GM06990 (cell line): ENCODE measurements at regions not wholly inside any gene's neighbourhood (a gene's known extent, or its start where the extent isn't known, plus 50 kb on each side); places are given as distances from the start of the nearest gene placed in this dataset.
"Not testable (repeated sequence)": the region's sequence is repeated elsewhere in the genome, so short reads cannot be mapped to it uniquely, and the experiment has no call there.

Experiments
- DNase-seq: peaks from one replicate; pipeline ENCODE4 v3.0.0-alpha.2; 2011; ENCODE audit not compliant: insufficient read length; ENCODE audit errors: extremely low read depth
- H3K27me3 ChIP-seq: replicated peaks from 2 replicates; pipeline ENCODE4 v1.6.0; 2011; ENCODE audit warnings: low read length; ENCODE audit not compliant: control insufficient read depth, insufficient read depth
- H3K36me3 ChIP-seq: 2 replicates; pipeline ENCODE4 v1.5.1; 2011; ENCODE audit warnings: low read length; ENCODE audit not compliant: control insufficient read depth, insufficient read depth
- H3K4me3 ChIP-seq: replicated peaks from 2 replicates; pipeline ENCODE4 v1.5.1; 2011; ENCODE audit warnings: low read depth, mild to moderate bottlenecking, control low read depth, low read length
- TF ChIP-seq, protein P1 (sequence below): IDR thresholded peaks from 2 replicates; pipeline ENCODE4 v1.5.1; 2011; ENCODE audit warnings: low read length, control low read depth, mild to moderate bottlenecking, inconsistent platforms; ENCODE audit not compliant: insufficient read depth, poor library complexity, severe bottlenecking

DNA sequence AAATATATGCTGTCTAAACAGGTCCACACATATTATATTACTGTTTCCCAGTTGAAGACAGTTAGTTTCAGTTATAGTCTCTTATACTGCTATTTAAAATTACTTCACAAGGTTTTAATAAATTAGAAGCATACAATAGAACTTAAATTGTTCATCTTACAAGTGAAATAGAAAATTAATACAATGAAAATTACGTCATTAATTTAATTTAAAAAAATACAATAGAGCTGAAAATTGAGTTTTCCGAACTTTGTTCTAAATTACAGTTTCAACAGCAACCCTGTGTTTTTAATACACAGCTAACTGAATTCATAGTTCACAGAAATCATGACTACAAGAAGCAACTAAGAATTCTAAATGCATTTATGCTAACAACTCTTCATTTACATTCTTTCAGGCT lies 525.7 kb upstream of the FOXG1 start:
- TF ChIP-seq, protein P1, sequence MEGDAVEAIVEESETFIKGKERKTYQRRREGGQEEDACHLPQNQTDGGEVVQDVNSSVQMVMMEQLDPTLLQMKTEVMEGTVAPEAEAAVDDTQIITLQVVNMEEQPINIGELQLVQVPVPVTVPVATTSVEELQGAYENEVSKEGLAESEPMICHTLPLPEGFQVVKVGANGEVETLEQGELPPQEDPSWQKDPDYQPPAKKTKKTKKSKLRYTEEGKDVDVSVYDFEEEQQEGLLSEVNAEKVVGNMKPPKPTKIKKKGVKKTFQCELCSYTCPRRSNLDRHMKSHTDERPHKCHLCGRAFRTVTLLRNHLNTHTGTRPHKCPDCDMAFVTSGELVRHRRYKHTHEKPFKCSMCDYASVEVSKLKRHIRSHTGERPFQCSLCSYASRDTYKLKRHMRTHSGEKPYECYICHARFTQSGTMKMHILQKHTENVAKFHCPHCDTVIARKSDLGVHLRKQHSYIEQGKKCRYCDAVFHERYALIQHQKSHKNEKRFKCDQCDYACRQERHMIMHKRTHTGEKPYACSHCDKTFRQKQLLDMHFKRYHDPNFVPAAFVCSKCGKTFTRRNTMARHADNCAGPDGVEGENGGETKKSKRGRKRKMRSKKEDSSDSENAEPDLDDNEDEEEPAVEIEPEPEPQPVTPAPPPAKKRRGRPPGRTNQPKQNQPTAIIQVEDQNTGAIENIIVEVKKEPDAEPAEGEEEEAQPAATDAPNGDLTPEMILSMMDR: no peak
- Histone ChIP-seq H3K4me3 (no peak overlapping the region), H3K27me3 (no peaks in the 10 kb centered on the region), H3K36me3 (no peaks in the 10 kb centered on the region)
- DNase-seq: no peak

DNA sequence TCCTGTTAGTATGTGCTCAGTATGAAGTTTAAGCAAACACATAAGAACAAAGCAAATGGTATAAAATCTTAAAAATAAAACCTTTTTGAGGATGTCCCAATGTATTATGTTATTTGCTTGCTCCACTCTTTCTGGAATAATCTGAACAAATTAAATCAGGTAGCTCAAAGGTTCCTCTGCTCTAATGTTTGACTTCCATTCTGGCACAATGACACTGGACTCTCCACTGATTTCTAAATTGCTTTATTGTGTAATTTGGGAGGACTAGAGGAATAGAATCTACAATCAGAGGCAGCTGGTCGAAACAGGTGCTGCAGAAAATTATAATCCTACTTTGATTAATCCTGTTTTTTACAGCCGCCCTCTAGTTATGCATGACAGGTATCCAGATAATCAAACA lies 523.7 kb upstream of the FOXG1 start:
- Histone ChIP-seq H3K36me3 (no peaks in the 10 kb centered on the region), H3K4me3 (no peak overlapping the region), H3K27me3 (no peaks in the 10 kb centered on the region)
- DNase-seq: no peak
- TF ChIP-seq, protein P1: no peak

DNA sequence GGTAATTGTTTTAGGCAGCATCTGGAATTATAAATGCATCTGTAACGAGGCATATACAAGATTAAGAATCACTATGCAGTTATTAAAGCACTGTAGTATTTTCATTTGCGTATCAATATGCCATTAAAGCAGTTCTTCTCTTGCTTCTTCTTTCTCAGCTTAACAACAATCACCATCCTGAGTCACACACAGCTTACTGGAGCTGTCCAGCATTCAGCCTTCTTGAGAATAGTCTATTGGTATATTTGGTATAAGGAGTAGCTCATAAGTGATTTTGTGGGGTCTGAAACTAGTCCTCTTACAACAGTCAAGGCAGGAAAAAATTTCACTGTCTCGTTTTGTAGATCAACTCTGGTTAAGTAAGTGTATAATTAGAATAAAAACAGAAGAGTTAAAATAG lies 523.0 kb upstream of the FOXG1 start:
- H3K36me3 ChIP-seq: no peaks in the 10 kb centered on the region
- no peak overlapping the region for H3K4me3 ChIP-seq
- H3K27me3 ChIP-seq: no peaks in the 10 kb centered on the region
- TF ChIP-seq, protein P1: no peak
- no peak for DNase-seq

DNA sequence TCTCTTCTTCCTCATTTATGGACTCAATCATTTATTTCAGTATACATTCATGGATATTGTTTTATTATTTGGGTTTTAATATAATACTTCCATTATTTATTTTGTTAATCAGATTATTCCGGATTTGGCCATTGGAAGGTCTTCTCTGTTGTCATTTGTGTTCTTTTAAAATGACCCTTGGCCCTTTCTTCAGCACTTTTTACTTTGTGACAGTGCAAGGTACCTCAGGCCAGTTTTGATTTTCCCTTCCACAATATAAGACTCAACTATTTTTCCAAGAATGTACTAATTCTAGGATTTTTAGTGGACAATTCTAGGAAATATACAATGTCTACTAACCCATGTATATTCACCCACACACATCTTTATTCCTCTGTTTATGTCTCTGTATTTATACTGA lies 521.4 kb upstream of the FOXG1 start:
- Histone ChIP-seq H3K36me3 (no peaks in the 10 kb centered on the region), H3K27me3 (no peaks in the 10 kb centered on the region), H3K4me3 (no peak overlapping the region)
- DNase-seq: no peak
- TF ChIP-seq, protein P1: no peak

DNA sequence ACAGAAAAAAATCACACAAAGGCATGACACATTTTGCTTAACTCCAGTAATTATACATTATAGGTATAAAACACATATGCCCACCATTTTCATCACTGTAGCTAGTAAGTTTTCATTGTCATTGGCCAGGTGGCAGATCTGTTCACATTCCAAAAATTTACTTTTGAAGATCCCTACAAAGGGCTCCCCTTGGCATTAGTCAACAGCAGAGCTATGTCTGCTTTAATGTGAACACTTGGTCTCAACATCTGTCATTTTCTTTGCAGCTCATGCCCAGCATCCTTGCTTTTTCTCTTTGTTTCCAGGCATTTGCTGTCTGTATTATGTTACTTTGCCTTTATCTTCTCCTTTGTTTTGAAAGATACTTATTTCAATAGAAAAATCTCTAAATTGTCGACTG lies 519.1 kb upstream of the FOXG1 start:
- no peaks in the 10 kb centered on the region for H3K27me3 ChIP-seq
- no peak overlapping the region for H3K4me3 ChIP-seq
- H3K36me3 ChIP-seq: no peaks in the 10 kb centered on the region
- TF ChIP-seq, protein P1: no peak
- no peak for DNase-seq

DNA sequence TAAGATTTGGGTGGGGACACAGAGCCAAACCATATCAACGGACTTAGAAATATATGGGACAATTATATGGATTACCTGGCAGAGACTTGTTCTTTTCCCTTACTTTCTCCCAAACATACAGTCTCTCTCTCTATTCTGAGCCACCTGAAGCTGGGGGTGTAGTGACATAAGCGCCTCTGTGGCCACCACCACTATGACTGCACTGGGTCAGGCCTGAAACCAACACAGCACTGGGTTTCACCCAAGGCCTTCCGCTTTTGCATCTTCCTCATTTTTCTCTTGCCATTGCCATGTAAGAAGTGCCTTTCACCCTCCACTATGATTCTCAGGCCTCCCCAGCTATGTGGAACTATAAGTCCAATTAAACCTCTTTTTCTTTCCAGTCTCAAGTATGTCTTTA lies 514.5 kb upstream of the FOXG1 start:
- not testable (repeated sequence) for H3K36me3 ChIP-seq, H3K4me3 ChIP-seq, H3K27me3 ChIP-seq, DNase-seq
